ENCODE measurements at regions not wholly inside any gene's neighbourhood (a gene's known extent, or its start where the extent isn't known, plus 50 kb on each side); places are given as distances from the start of the nearest gene placed in this dataset.

- peak; percentile 5 for DNase-seq (ENCODE audit: low read depth)
- no peak overlapping the region for H3K4me3 ChIP-seq (ENCODE audit: low read depth, low read length)
Observed at GRCh38 chr2:225937625-225938187, 538.2 kb downstream of the NYAP2 start.

DNA sequence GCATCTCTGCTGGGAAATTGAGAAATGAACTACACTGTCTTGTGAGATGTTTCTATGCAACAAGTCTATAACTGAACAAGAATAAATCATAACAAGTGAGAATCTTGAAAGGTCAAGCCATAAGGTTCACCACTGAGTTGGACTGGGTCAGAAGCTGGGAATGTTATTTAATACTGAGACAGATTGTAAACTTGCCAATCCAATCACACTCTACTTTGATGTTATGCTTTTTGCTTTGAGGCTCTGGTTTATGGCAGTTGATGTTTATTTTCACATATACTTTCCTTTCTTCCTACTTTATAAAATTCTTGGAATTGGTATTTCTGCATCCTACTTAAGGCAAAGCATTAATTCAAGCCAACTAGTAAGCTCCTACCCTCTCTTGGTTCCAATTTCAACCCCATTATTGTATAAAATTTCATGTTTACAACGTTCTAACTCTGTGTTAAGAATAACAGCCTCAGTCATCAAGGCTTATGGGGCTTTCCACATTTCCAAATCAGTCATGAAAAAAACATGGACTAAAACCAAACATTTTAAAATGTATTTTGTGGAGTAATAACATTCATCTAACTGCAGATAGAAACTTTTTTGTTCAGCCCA is 533.4 kb downstream of the NYAP2 start:
- no peak overlapping the region for H3K4me3 ChIP-seq (ENCODE audit: low read depth, low read length)
- no peak for DNase-seq (ENCODE audit: low read depth)

DNA sequence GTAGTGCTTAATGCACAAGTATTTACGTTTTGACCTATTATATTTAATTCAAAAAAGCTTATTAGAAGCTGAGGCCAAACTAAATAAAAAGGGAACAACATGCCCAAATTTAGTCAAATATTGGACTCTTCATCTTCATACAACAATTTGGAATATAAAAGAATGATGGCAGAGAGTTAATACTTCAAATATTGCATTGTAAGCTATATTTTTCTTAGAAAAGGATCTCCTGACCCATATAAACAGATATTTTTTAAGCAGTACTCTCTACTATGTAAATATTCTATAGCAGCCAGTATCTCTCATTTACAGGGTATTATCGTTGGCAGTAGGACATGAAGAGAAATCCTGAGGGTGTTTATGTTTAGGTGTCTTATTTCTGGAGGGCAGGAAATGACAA is 531.2 kb downstream of the NYAP2 start:
- DNase-seq (ENCODE audit: low read depth), result no peak
- H3K4me3 ChIP-seq (ENCODE audit: low read depth, low read length), result no peak overlapping the region

DNA sequence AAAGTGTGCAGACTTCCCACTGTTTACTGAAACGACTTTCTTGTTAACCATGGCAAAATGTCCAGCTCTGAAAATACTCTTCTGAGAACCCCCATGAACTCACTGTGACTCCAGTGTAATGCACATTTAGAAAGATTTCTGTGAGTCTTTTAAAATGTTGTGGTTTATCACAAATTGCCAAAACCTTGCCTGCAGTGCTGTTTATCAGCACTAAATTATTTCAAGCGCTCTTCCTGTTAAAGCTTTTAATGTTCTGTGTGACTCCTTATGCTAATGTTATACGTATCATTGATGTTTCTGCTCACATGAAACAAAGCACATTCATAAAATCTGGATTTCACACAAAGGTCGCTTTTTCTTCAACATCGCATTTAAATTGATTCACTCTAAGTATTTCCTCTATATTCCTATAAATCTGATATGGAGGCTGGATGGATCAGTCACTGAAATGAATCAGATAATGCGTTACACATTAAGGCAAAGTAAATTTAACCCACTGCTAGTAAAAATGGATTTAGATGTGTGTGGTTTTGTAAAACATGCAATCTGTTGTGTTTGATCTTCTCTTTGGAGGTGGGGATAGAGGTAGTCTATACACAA is 521.2 kb downstream of the NYAP2 start:
- no peak for DNase-seq (ENCODE audit: low read depth)
- no peak overlapping the region for H3K4me3 ChIP-seq (ENCODE audit: low read depth, low read length)

GRCh38 chr2:225916692-225917091 is 517.2 kb downstream of the NYAP2 start:
- no peak for DNase-seq (ENCODE audit: low read depth)
- H3K4me3 ChIP-seq (ENCODE audit: low read depth, low read length), result no peak overlapping the region

- no peak for DNase-seq (ENCODE audit: low read depth)
Observed at GRCh38 chr2:225911019-225911418, 511.5 kb downstream of the NYAP2 start.

GRCh38 chr2:225895126-225895525 is 495.6 kb downstream of the NYAP2 start:
- no peak overlapping the region for H3K4me3 ChIP-seq (ENCODE audit: low read depth, low read length)
- DNase-seq (ENCODE audit: low read depth), result no peak

More at GRCh38 chr2:225911019-225911418, 511.5 kb downstream of the NYAP2 start:
- no peak overlapping the region for H3K4me3 ChIP-seq (ENCODE audit: low read depth, low read length)

GRCh38 chr2:225894236-225894980 is 494.9 kb downstream of the NYAP2 start:
- DNase-seq (ENCODE audit: low read depth), result peak; percentile 16
- no peak overlapping the region for H3K4me3 ChIP-seq (ENCODE audit: low read depth, low read length)

GRCh38 chr2:225893151-225893550 is 493.6 kb downstream of the NYAP2 start:
- H3K4me3 ChIP-seq (ENCODE audit: low read depth, low read length), result no peak overlapping the region
- DNase-seq (ENCODE audit: low read depth), result no peak

DNA sequence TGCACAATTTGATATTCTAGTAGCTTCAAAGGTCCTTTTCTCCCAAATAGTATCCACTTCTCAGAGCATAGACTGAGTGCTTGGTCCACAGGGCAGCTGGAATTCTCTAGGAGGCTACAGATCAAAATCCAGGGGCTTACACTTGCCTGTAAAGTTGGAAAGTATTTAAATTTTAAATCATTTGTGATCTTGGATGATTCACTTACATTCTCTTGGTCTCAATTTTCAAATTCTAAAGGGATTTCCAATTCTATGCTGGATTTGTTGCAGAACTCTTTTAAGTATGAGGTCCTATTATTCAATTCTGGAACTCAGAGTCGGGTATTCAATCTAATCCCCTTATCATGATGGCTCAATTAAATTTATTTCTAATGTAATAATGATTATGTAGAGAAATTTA is 492.3 kb downstream of the NYAP2 start:
- DNase-seq (ENCODE audit: low read depth), result no peak
- no peak overlapping the region for H3K4me3 ChIP-seq (ENCODE audit: low read depth, low read length)

DNA sequence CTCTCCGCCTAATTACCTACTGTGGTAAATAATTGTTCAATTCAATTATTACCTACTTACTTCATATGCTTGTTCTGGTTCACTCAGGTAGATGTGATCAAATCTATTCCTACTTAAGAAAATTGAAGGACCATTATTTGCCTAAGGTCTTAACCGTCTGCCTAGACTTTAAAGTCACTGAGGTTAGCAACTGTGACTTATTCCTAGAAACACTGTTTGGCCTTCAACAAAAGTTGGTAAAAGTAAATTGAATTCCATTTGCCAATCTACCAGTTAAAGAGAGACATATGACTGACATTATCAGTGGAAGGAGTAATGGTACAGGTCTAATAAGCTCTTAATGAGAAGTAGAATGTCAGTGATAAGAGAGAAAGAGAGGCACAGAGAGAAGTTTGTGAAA is 491.5 kb downstream of the NYAP2 start:
- no peak overlapping the region for H3K4me3 ChIP-seq (ENCODE audit: low read depth, low read length)
- DNase-seq (ENCODE audit: low read depth), result no peak

- DNase-seq (ENCODE audit: low read depth), result peak; percentile 76
- H3K4me3 ChIP-seq (ENCODE audit: low read depth, low read length), result no peak overlapping the region
Observed at GRCh38 chr2:225889452-225889851, 489.9 kb downstream of the NYAP2 start.

GRCh38 chr2:225867071-225867470 is 467.6 kb downstream of the NYAP2 start:
- DNase-seq (ENCODE audit: low read depth), result peak; percentile 33
- no peak overlapping the region for H3K4me3 ChIP-seq (ENCODE audit: low read depth, low read length)

DNA sequence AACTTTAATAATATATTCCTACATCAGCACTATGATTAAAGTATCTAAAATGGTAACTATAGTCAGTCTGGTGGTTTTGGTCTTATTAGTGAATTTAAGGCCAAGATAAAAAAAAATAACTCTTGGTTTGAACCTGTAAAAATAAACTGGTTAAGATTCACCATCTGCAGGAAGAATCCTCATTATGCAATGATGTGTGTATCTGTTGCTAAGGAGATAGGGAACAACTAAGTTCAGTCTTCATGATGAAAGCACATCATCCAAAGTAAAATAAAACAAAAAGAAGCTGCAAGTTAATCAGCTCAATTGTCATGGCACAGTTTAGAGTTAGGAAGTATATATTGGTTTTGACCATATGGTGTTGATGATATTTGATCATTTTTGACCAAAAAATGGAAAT is 466.0 kb downstream of the NYAP2 start:
- no peak overlapping the region for H3K4me3 ChIP-seq (ENCODE audit: low read depth, low read length)
- no peak for DNase-seq (ENCODE audit: low read depth)

GRCh38 chr2:225864394-225864793 is 464.9 kb downstream of the NYAP2 start:
- no peak for DNase-seq (ENCODE audit: low read depth)
- H3K4me3 ChIP-seq (ENCODE audit: low read depth, low read length), result no peak overlapping the region

DNA sequence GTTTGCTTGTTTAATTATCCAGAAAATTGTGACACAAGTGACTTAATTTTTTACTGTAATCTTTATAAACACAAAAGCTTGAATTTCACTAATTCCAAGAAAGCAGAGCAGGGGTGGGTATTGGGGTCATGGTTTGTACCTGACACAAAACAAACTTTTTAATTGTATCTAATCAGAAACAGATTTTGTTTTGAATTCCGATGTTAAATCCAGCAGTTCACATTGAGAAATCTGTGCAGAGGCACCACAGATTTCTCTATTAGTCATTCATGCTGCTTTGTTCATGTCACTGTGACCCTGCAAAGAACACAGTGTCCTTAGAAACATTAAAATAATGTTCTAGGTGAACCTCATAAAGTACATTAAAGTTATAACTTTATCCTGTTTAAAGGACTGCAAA is 443.4 kb downstream of the NYAP2 start:
- DNase-seq (ENCODE audit: low read depth), result no peak
- H3K4me3 ChIP-seq (ENCODE audit: low read depth, low read length), result no peak overlapping the region

DNA sequence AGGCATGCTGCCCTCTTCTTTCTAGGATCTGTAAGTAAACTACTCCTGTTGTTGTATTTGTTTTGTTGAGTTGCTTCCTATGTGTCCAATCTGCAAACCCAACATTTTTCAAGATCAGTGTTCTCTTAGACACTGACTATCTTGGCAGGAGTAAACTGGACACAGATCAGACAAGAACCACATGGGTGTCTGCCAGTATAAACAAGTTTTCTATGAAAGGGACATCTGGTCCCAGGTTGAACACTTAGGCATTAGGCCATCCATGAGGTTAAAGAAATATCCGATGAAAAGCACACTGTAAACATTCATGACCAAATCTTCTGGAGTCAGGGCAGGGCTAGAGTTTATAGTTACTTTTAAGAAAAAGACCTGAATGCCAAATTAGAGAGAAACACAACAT is 441.8 kb downstream of the NYAP2 start:
- no peak overlapping the region for H3K4me3 ChIP-seq (ENCODE audit: low read depth, low read length)
- peak; percentile 45 for DNase-seq (ENCODE audit: low read depth)

DNA sequence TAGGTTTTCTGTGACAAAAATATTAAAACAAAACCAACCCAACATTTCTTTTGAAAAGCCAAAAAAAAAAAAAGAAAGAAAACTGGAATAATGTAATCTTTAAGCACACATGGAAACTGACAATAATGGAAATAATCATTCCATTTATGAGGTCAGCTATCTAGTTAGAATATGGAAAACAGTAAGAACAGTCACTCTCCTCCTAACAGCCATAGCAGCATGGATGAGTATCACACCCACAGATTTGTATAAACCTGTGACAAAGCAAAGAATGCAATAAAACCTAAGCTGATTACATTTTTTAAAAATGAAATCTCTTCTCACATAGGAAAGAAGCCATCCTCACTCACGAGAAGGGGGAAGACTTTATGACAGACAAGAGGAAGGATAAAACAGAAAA is 437.8 kb downstream of the NYAP2 start:
- no peak for DNase-seq (ENCODE audit: low read depth)
- no peak overlapping the region for H3K4me3 ChIP-seq (ENCODE audit: low read depth, low read length)

- no peak overlapping the region for H3K4me3 ChIP-seq (ENCODE audit: low read depth, low read length)
- DNase-seq (ENCODE audit: low read depth), result no peak
Observed at GRCh38 chr2:225824748-225825449, 425.4 kb downstream of the NYAP2 start.

GRCh38 chr2:225821351-225821750 is 421.8 kb downstream of the NYAP2 start:
- no peak for DNase-seq (ENCODE audit: low read depth)
- no peak overlapping the region for H3K4me3 ChIP-seq (ENCODE audit: low read depth, low read length)
